ENCODE measurements at regions not wholly inside any gene's neighbourhood (a gene's known extent, or its start where the extent isn't known, plus 50 kb on each side); places are given as distances from the start of the nearest gene placed in this dataset.

- Histone ChIP-seq H4K20me1 (ENCODE audit: insufficient read depth) (no peaks in the 10 kb centered on the region), H3K9me3 (ENCODE audit: control insufficient read depth in 1 of 2, insufficient read depth in 1 of 2, low read depth in 1 of 2, low read length in 2 of 2) (no peaks in the 10 kb centered on the region), H3K4me3 (replicated peaks in 1 of 2; ENCODE audit: low read depth in 1 of 2, low read length in 2 of 2) (no peak overlapping the region), H3K27me3 (ENCODE audit: insufficient read depth, low read length) (no peaks in the 10 kb centered on the region), H3K4me1 (ENCODE audit: control insufficient read depth in 1 of 2, insufficient read depth in 2 of 2, low read length in 2 of 2) (peaks cover 21 to 31% of the 10 kb centered on the region in 2 experiments), H3K27ac (ENCODE audit: low read depth, low read length) (no peak overlapping the region), H3K9ac (ENCODE audit: low read length) (no peak overlapping the region), H3K36me3 (ENCODE audit: control insufficient read depth in 1 of 2, insufficient read depth in 2 of 2, low read length in 2 of 2) (no peaks in the 10 kb centered on the region), H3K9me2 (ENCODE audit: insufficient read depth) (no peaks in the 10 kb centered on the region), H3K79me2 (ENCODE audit: insufficient read depth, low read length) (no peaks in the 10 kb centered on the region), H3K4me2 (ENCODE audit: low read length) (no peak overlapping the region), H2AFZ (ENCODE audit: low read depth, low read length, poor library complexity, severe bottlenecking) (no peak overlapping the region)
- ChIA-PET RAD21 (ENCODE audit: low non-redundant PET in 1 of 2, low total read pairs in 2 of 2, uncharacterized antibody in 2 of 2, unreplicated experiment in 2 of 2) (no interaction called here), POLR2A (no interaction called here), CTCF (no interaction called here)
- ATAC-seq (no peak), DNase-seq (ENCODE audit: low read depth, low spot score) (no peak)
- no TSS peak for BruUV-seq (replicated peaks)
- intact Hi-C loops (cut with micrococcal nuclease): no loop called here
- no peak for TF ChIP-seq RAD21 (IDR thresholded peaks at IDR 0.05; ENCODE audit: low read depth)
- TF ChIP-seq EZH2 (IDR thresholded peaks at IDR 0.05): no peak
- TF ChIP-seq ELF1 (IDR thresholded peaks at IDR 0.05; ENCODE audit: borderline replicate concordance, low read depth): no peak
- TF ChIP-seq CBX3 (IDR thresholded peaks at IDR 0.05; ENCODE audit: low read depth): no peak
- TF ChIP-seq ATF3 (IDR thresholded peaks at IDR 0.05): no peak
- TF ChIP-seq TCF7L2 (IDR thresholded peaks at IDR 0.05; ENCODE audit: borderline replicate concordance, extremely low read depth, insufficient read depth, insufficient read length): no peak
- TF ChIP-seq ZFX (IDR thresholded peaks at IDR 0.05): no peak
Observed at GRCh38 chr11:29279716-29280115, 737.1 kb downstream of the KCNA4 start.

GRCh38 chr11:29272019-29272654 lies 744.7 kb downstream of the KCNA4 start:
- H3K27me3 ChIP-seq (ENCODE audit: insufficient read depth, low read length): no peaks in the 10 kb centered on the region
- H3K36me3 ChIP-seq (ENCODE audit: control insufficient read depth in 1 of 2, insufficient read depth in 2 of 2, low read length in 2 of 2): no peaks in the 10 kb centered on the region
- ATAC-seq (peak; percentile 95), DNase-seq (ENCODE audit: low read depth, low spot score) (peak; percentile 38)
- no peak overlapping the region for H3K4me3 ChIP-seq (replicated peaks in 1 of 2; ENCODE audit: low read depth in 1 of 2, low read length in 2 of 2)
- H3K79me2 ChIP-seq (ENCODE audit: insufficient read depth, low read length): no peaks in the 10 kb centered on the region
- no TSS peak for BruUV-seq (replicated peaks)
- no peaks in the 10 kb centered on the region for H3K4me1 ChIP-seq (ENCODE audit: control insufficient read depth in 1 of 2, insufficient read depth in 2 of 2, low read length in 2 of 2)
- RAD21 ChIA-PET (ENCODE audit: low non-redundant PET in 1 of 2, low total read pairs in 2 of 2, uncharacterized antibody in 2 of 2, unreplicated experiment in 2 of 2): interaction anchor here (0.6 to 1.4 kb wide), 2 partner anchors 56 to 57 kb away, joined by 5 to 6 read pairs; no protein-coding TSS in a partner anchor
- peak overlapping the region; percentile 17 for H3K4me2 ChIP-seq (ENCODE audit: low read length)
- intact Hi-C loops (cut with micrococcal nuclease): loop anchor here (1.0 kb wide), 1 partner anchor 57 kb away; no protein-coding TSS in a partner anchor
- H3K27ac ChIP-seq (ENCODE audit: low read depth, low read length): no peak overlapping the region
- H3K9me3 ChIP-seq (ENCODE audit: control insufficient read depth in 1 of 2, insufficient read depth in 1 of 2, low read depth in 1 of 2, low read length in 2 of 2): no peaks in the 10 kb centered on the region
- no peaks in the 10 kb centered on the region for H3K9me2 ChIP-seq (ENCODE audit: insufficient read depth)
- H4K20me1 ChIP-seq (ENCODE audit: insufficient read depth): no peaks in the 10 kb centered on the region
- no peak overlapping the region for H3K9ac ChIP-seq (ENCODE audit: low read length)
- POLR2A ChIA-PET: interaction anchor here (1.2 kb wide), 1 partner anchor 11 kb away, joined by 3 read pairs; no protein-coding TSS in a partner anchor
- TF ChIP-seq CBX3 (IDR thresholded peaks at IDR 0.05; ENCODE audit: low read depth) (no peak), CTCF (IDR thresholded peaks at IDR 0.05 in 2 of 3, conservative IDR thresholded peaks at IDR 0.05 in 1 of 3; ENCODE audit: borderline replicate concordance in 1 of 3, insufficient read depth in 1 of 3, low read depth in 2 of 3, low read length in 2 of 3) (peak; percentile 41 to 57 (median 46); a peak in 5 of 6 replicates), RAD21 (IDR thresholded peaks at IDR 0.05; ENCODE audit: low read depth) (peak; percentile 62)
- CTCF ChIA-PET: interaction anchor here (1.0 to 1.5 kb wide), 3 partner anchors 11 to 62 kb away, joined by 5 to 18 read pairs (median 10); no protein-coding TSS in a partner anchor
- H2AFZ ChIP-seq (ENCODE audit: low read depth, low read length, poor library complexity, severe bottlenecking): no peak overlapping the region
